ENCODE measurements at regions not wholly inside any gene's neighbourhood (a gene's known extent, or its start where the extent isn't known, plus 50 kb on each side); places are given as distances from the start of the nearest gene placed in this dataset.

- Mint-ChIP-seq H3K9me3 (ENCODE audit: unreplicated experiment) (no peaks in the 10 kb centered on the region), H3K27ac (ENCODE audit: low read depth, unreplicated experiment) (no peak overlapping the region), H3K4me3 (ENCODE audit: unreplicated experiment) (no peak overlapping the region), H3K36me3 (ENCODE audit: insufficient read depth, unreplicated experiment) (no peaks in the 10 kb centered on the region), H3K4me1 (ENCODE audit: insufficient read depth, unreplicated experiment) (peaks cover 7% of the 10 kb centered on the region), H3K27me3 (ENCODE audit: insufficient read depth, unreplicated experiment) (no peaks in the 10 kb centered on the region)
- intact Hi-C loops (cut with micrococcal nuclease) = no loop called here
- no peak for DNase-seq (ENCODE audit: unreplicated experiment)
- no TSS peak for BruUV-seq (replicated peaks)
- TF ChIP-seq CTCF (IDR thresholded peaks at IDR 0.05; ENCODE audit: unreplicated experiment) = no peak
- POLR2A ChIA-PET = interaction anchor here (0.6 kb wide), 1 partner anchor 13 kb away, joined by 3 read pairs; no protein-coding TSS in a partner anchor
- CTCF ChIA-PET = interaction anchor here (0.6 to 1.0 kb wide), 2 partner anchors 12 to 24 kb away, joined by 3 to 4 read pairs; no protein-coding TSS in a partner anchor
Observed at GRCh38 chr18:39681061-39681460, 2115.5 kb upstream of the CELF4 start.

GRCh38 chr18:39675906-39676305 is 2110.3 kb upstream of the CELF4 start:
- no TSS peak for BruUV-seq (replicated peaks)
- Mint-ChIP-seq H3K27me3 (ENCODE audit: insufficient read depth, unreplicated experiment) (no peaks in the 10 kb centered on the region), H3K4me3 (ENCODE audit: unreplicated experiment) (no peak overlapping the region), H3K9me3 (ENCODE audit: unreplicated experiment) (no peaks in the 10 kb centered on the region), H3K36me3 (ENCODE audit: insufficient read depth, unreplicated experiment) (peaks cover 7% of the 10 kb centered on the region), H3K27ac (ENCODE audit: low read depth, unreplicated experiment) (no peak overlapping the region), H3K4me1 (ENCODE audit: insufficient read depth, unreplicated experiment) (no peaks in the 10 kb centered on the region)
- POLR2A ChIA-PET = no interaction called here
- no peak for DNase-seq (ENCODE audit: unreplicated experiment)
- no peak for TF ChIP-seq CTCF (IDR thresholded peaks at IDR 0.05; ENCODE audit: unreplicated experiment)
- intact Hi-C loops (cut with micrococcal nuclease) = no loop called here
- CTCF ChIA-PET = interaction anchor here (0.6 kb wide), 1 partner anchor 1406 kb away, joined by 3 read pairs; no protein-coding TSS in a partner anchor

- Mint-ChIP-seq H3K27ac (ENCODE audit: low read depth, unreplicated experiment) (no peak overlapping the region), H3K4me3 (ENCODE audit: unreplicated experiment) (no peak overlapping the region), H3K27me3 (ENCODE audit: insufficient read depth, unreplicated experiment) (no peaks in the 10 kb centered on the region), H3K4me1 (ENCODE audit: insufficient read depth, unreplicated experiment) (no peaks in the 10 kb centered on the region), H3K9me3 (ENCODE audit: unreplicated experiment) (no peaks in the 10 kb centered on the region), H3K36me3 (ENCODE audit: insufficient read depth, unreplicated experiment) (peaks cover 7% of the 10 kb centered on the region)
- CTCF ChIA-PET = interaction anchor here (0.6 to 0.8 kb wide), 3 partner anchors 108 to 1406 kb away, joined by 3 read pairs; no protein-coding TSS in a partner anchor
- intact Hi-C loops (cut with micrococcal nuclease) = no loop called here
- DNase-seq (ENCODE audit: unreplicated experiment) = peak; percentile 21
- POLR2A ChIA-PET = interaction anchor here (0.7 kb wide), 1 partner anchor 764 kb away, joined by 4 read pairs; no protein-coding TSS in a partner anchor
- BruUV-seq (replicated peaks) = no TSS peak
- no peak for TF ChIP-seq CTCF (IDR thresholded peaks at IDR 0.05; ENCODE audit: unreplicated experiment)
Observed at GRCh38 chr18:39675368-39675767, 2109.8 kb upstream of the CELF4 start.

GRCh38 chr18:39672171-39672570 is 2106.6 kb upstream of the CELF4 start:
- no peak overlapping the region for H3K27ac Mint-ChIP-seq (ENCODE audit: low read depth, unreplicated experiment)
- H3K36me3 Mint-ChIP-seq (ENCODE audit: insufficient read depth, unreplicated experiment) = peaks cover 7% of the 10 kb centered on the region
- BruUV-seq (replicated peaks) = no TSS peak
- no peak for DNase-seq (ENCODE audit: unreplicated experiment)
- ChIA-PET POLR2A (no interaction called here), CTCF (no interaction called here)
- no peaks in the 10 kb centered on the region for H3K9me3 Mint-ChIP-seq (ENCODE audit: unreplicated experiment)
- no peaks in the 10 kb centered on the region for H3K27me3 Mint-ChIP-seq (ENCODE audit: insufficient read depth, unreplicated experiment)
- H3K4me1 Mint-ChIP-seq (ENCODE audit: insufficient read depth, unreplicated experiment) = peaks cover 9% of the 10 kb centered on the region
- H3K4me3 Mint-ChIP-seq (ENCODE audit: unreplicated experiment) = no peak overlapping the region
- intact Hi-C loops (cut with micrococcal nuclease) = no loop called here
- no peak for TF ChIP-seq CTCF (IDR thresholded peaks at IDR 0.05; ENCODE audit: unreplicated experiment)

All from MCF 10A (cell line).